Retinal pigment epithelial cell (primary cell): ENCODE measurements at regions not wholly inside any gene's neighbourhood (a gene's known extent, or its start where the extent isn't known, plus 50 kb on each side); places are given as distances from the start of the nearest gene placed in this dataset.

Experiments
- DNase-seq: peaks from one replicate; pipeline ENCODE4 v3.0.0-alpha.2; 2010; ENCODE audit warnings: low read depth
- H3K4me3 ChIP-seq: 2 replicates; pipeline ENCODE4 v1.5.1; 2011; ENCODE audit warnings: mild to moderate bottlenecking, low read length, control low read depth, moderate library complexity
- CTCF ChIP-seq: conservative IDR thresholded peaks from 2 replicates; pipeline ENCODE4 v1.5.1; 2011; ENCODE audit warnings: low read depth, low read length, control low read depth, inconsistent platforms

DNA sequence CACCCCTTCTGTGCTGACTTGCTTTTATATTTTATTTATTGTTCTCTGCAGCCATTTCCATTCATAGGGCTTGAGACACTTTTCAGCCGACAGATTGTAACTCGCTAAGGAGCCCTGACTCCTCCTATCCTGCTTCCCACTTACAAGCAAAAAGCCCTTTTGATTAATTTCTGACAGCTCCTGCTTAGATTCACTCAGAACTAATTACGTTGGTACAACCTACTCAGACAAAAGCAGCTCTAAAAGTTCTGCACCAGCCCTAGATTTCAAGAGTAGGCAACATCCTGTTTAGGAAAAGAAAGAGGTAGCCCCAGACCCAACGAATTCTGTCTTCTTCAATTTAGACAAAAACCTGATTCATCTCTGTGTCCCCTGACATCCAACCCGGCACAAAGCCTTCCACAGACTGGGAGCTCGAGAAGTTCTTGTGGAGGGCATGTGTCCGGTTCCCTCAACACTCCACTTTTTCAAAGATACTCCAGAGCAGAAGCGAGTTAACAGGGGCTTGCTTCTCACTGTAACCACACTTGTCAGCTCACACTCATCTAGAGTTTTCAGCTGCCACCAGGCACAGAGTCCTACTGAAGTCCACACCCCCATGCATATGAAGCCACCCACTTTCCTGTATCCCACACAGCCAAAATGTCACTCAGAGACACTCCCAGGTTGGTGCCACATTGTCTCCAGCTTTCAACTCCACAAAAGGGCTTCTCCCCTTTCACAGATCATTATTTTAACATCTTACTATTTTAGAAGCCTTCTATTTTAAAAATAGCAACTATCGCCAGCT lies 113.6 kb upstream of the NFE2L3 start:
- DNase-seq = no peak
- TF ChIP-seq CTCF = no peak
- H3K4me3 ChIP-seq = no peak overlapping the region

DNA sequence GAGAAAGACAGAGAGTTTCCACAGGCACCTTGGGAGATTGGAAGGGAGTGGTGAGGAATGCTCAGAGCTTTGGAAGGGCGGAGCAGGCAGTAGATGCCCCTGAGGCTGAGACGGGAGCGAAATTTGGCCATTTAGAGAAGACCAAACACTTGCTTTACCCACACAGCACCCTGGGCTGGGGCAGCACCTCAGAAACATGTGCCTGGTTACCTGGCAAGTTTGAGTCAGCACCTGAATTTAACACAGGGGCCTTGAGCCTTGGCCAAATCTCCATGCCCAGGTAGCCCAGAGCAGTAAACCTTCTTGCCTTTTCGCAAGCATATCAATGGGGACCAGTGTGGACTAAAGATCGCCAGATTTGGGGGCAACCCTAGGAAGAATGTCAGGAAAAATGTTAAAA lies 111.9 kb upstream of the NFE2L3 start:
- no peak for TF ChIP-seq CTCF
- H3K4me3 ChIP-seq = no peak overlapping the region
- DNase-seq = no peak

- DNase-seq = no peak
- TF ChIP-seq CTCF = no peak
- H3K4me3 ChIP-seq = no peak overlapping the region
Measured at GRCh38 chr7:26042237-26042636, 109.8 kb upstream of the NFE2L3 start.

DNA sequence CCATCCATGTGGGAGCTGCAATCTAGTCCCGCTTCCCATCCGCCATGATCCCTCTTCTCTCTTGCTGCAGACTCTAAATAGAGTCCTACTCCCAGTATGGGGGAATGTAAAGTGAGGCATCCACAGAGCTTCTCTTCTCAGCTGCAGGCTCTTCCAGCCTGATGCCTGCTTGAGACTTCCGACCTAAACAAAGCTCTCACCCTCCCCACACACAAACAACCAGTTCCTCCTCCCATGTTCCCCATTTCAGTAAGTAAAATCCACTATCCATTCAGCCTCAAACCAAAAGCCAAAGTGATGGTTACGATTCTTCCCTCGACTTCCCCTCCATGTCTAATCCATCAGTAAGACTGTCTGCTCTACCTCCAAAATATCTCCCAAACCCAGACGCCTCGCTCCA lies 108.2 kb upstream of the NFE2L3 start:
- no peak for TF ChIP-seq CTCF
- no peak for DNase-seq
- no peak overlapping the region for H3K4me3 ChIP-seq

DNA sequence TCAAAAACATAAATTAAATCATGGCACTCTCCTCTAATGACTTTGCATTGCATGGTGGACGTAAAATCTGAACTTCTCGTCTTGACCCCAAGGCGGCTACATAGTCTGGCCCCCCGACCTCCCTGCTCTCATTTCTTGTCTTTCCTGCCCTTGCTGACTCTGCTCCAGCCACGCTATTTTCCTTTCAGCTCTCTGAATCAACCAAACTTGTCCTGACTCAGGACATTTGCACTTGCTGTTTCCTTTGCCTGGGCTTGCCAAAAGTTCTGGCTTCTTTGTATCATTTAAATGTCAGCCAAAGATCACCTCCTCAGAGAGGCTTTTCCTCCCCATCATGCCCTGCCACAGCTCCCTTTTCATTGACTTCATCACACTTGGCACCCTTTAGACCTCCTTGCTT lies 107.7 kb upstream of the NFE2L3 start:
- H3K4me3 ChIP-seq = no peak overlapping the region
- TF ChIP-seq CTCF = no peak
- no peak for DNase-seq

- no peak for DNase-seq
- no peak overlapping the region for H3K4me3 ChIP-seq
- TF ChIP-seq CTCF = no peak
Measured at GRCh38 chr7:26046150-26046549, 105.8 kb upstream of the NFE2L3 start.

GRCh38 chr7:26046878-26047277 lies 105.1 kb upstream of the NFE2L3 start:
- no peak for DNase-seq
- TF ChIP-seq CTCF = no peak
- H3K4me3 ChIP-seq = no peak overlapping the region
